Mesenchymal stem cell (in vitro differentiated cells and primary cell): ENCODE measurements at regions not wholly inside any gene's neighbourhood (a gene's known extent, or its start where the extent isn't known, plus 50 kb on each side); places are given as distances from the start of the nearest gene placed in this dataset.

Experiments used
- DNase-seq: peaks from one replicate; pipeline ENCODE4 v3.0.0-alpha.2; 2013
- H2AFZ ChIP-seq: one replicate; pipeline ENCODE4 v1.6.1; 2013; ENCODE audit warnings: low read depth, mild to moderate bottlenecking, control low read depth, inconsistent platforms, low read length, moderate library complexity
- H2AK5ac ChIP-seq: 2 replicates; pipeline ENCODE4 v1.6.1; 2013; ENCODE audit warnings: low read length, moderate library complexity, mild to moderate bottlenecking, inconsistent platforms; ENCODE audit not compliant: severe bottlenecking
- H2BK120ac ChIP-seq: one replicate; pipeline ENCODE4 v1.6.1; 2013; ENCODE audit warnings: low read depth, mild to moderate bottlenecking, inconsistent platforms, low read length, moderate library complexity
- H2BK12ac ChIP-seq, 2 experiments: one replicate each; pipeline ENCODE4 v1.6.1; 2013; ENCODE audit warnings: inconsistent platforms in 2 of 2, low read length in 2 of 2, mild to moderate bottlenecking in 2 of 2, moderate library complexity in 2 of 2, control low read depth in 1 of 2
- H2BK15ac ChIP-seq: one replicate; pipeline ENCODE4 v1.6.1; 2013; ENCODE audit warnings: mild to moderate bottlenecking, low read depth, inconsistent platforms; ENCODE audit not compliant: poor library complexity, severe bottlenecking
- H2BK5ac ChIP-seq: 2 replicates; pipeline ENCODE4 v1.6.1; 2013; ENCODE audit warnings: low read depth, mild to moderate bottlenecking, low read length, control low read depth, inconsistent platforms; ENCODE audit not compliant: poor library complexity, severe bottlenecking
- H3K14ac ChIP-seq, 2 experiments: one replicate each; pipeline ENCODE4 v1.6.1; 2013; ENCODE audit warnings: inconsistent platforms in 2 of 2, low read length in 2 of 2, control low read depth in 1 of 2, mild to moderate bottlenecking in 1 of 2, moderate library complexity in 1 of 2
- H3K18ac ChIP-seq, 2 experiments: one replicate each; pipeline ENCODE4 v1.6.1; 2013; ENCODE audit warnings: inconsistent platforms in 2 of 2, low read length in 2 of 2, control low read depth in 1 of 2, low read depth in 1 of 2, mild to moderate bottlenecking in 1 of 2
- H3K23ac ChIP-seq, 2 experiments: one replicate each; pipeline ENCODE4 v1.6.1; 2013; ENCODE audit warnings: inconsistent platforms in 2 of 2, low read length in 2 of 2, mild to moderate bottlenecking in 2 of 2, moderate library complexity in 2 of 2, control low read depth in 1 of 2
- H3K27ac ChIP-seq: 2 replicates; pipeline ENCODE4 v1.5.1; 2013; ENCODE audit warnings: mild to moderate bottlenecking, moderate library complexity, low read length, control low read depth, inconsistent platforms; ENCODE audit not compliant: poor library complexity, severe bottlenecking
- H3K27me3 ChIP-seq, 2 experiments: 2 replicates each; pipeline versions ENCODE4 v1.6.1 to v1.7.0; 2013; ENCODE audit warnings: low read length in 2 of 2, mild to moderate bottlenecking in 2 of 2, moderate library complexity in 2 of 2, control low read depth in 1 of 2, inconsistent platforms in 1 of 2; ENCODE audit not compliant: control insufficient read depth in 1 of 2, insufficient read depth in 1 of 2
- H3K36me3 ChIP-seq, 2 experiments: 2 replicates each; pipeline versions ENCODE4 v1.6.1 to v1.7.0; 2013; ENCODE audit warnings: low read length in 2 of 2, control low read depth in 1 of 2, inconsistent platforms in 1 of 2, low read depth in 1 of 2, mild to moderate bottlenecking in 1 of 2; ENCODE audit not compliant: insufficient read depth in 2 of 2, control insufficient read depth in 1 of 2
- H3K4ac ChIP-seq, 2 experiments: one replicate each; pipeline ENCODE4 v1.6.1; 2013; ENCODE audit warnings: inconsistent platforms in 2 of 2, low read length in 2 of 2, mild to moderate bottlenecking in 2 of 2, moderate library complexity in 2 of 2, control low read depth in 1 of 2, low read depth in 1 of 2
- H3K4me1 ChIP-seq: 2 replicates; pipeline ENCODE4 v1.6.1; 2013; ENCODE audit warnings: low read depth, low read length, control low read depth; ENCODE audit not compliant: control insufficient read depth, insufficient read depth
- H3K4me2 ChIP-seq: 2 replicates; pipeline ENCODE4 v1.6.1; 2013; ENCODE audit warnings: low read length, mild to moderate bottlenecking, inconsistent platforms; ENCODE audit not compliant: poor library complexity, severe bottlenecking
- H3K4me3 ChIP-seq, 2 experiments: 2 replicates each; pipeline versions ENCODE4 v1.5.1 to v1.7.0; 2013; ENCODE audit warnings: low read length in 2 of 2, mild to moderate bottlenecking in 2 of 2, control low read depth in 1 of 2, low read depth in 1 of 2; ENCODE audit not compliant: insufficient read depth in 1 of 2
- H3K79me1 ChIP-seq: replicated peaks from 2 replicates; pipeline ENCODE4 v1.6.1; 2013; ENCODE audit warnings: mild to moderate bottlenecking, control low read depth, low read length, inconsistent platforms; ENCODE audit not compliant: poor library complexity, severe bottlenecking
- H3K9ac ChIP-seq: 2 replicates; pipeline ENCODE4 v1.7.0; 2013; ENCODE audit warnings: mild to moderate bottlenecking, low read length, moderate library complexity
- H3K9me3 ChIP-seq: 2 replicates; pipeline ENCODE4 v1.7.0; 2013; ENCODE audit warnings: mild to moderate bottlenecking, low read length; ENCODE audit not compliant: control insufficient read depth
- H4K8ac ChIP-seq: one replicate; pipeline ENCODE4 v1.6.1; 2013; ENCODE audit warnings: inconsistent platforms, mild to moderate bottlenecking, low read length, moderate library complexity
- H4K91ac ChIP-seq: one replicate; pipeline ENCODE4 v1.6.1; 2013; ENCODE audit warnings: mild to moderate bottlenecking, low read length, inconsistent platforms
- WGBS: methylation state at CpG from one replicate; pipeline ENCODE4 v1.1.7; 2013; ENCODE audit warnings: mixed read lengths; 5-methylcytosine and 5-hydroxymethylcytosine counted together

- no peak overlapping the region for H2AK5ac ChIP-seq
- H3K9ac ChIP-seq = peak overlapping the region; percentile 35
- H3K4ac ChIP-seq = no peak overlapping the region
- H3K4me3 ChIP-seq = no peak overlapping the region
- H3K4me1 ChIP-seq = no peaks in the 10 kb centered on the region
- H3K79me1 ChIP-seq = no peaks in the 10 kb centered on the region
- no peak overlapping the region for H3K4me2 ChIP-seq
- H2BK12ac ChIP-seq = no peak overlapping the region
- H3K18ac ChIP-seq = no peak overlapping the region
- WGBS = 68% methylated on average over 2 of the region's 3 CpGs
- H3K36me3 ChIP-seq = no peaks in the 10 kb centered on the region
- no peak overlapping the region for H3K23ac ChIP-seq
- H2AFZ ChIP-seq = no peak overlapping the region
- H3K14ac ChIP-seq = no peak overlapping the region
- H2BK5ac ChIP-seq = no peak overlapping the region
- no peak overlapping the region for H2BK15ac ChIP-seq
- DNase-seq = peak; percentile 53
- H3K9me3 ChIP-seq = peaks cover 9% of the 10 kb centered on the region
- no peak overlapping the region for H3K27ac ChIP-seq
- H4K8ac ChIP-seq = no peak overlapping the region
- H2BK120ac ChIP-seq = no peak overlapping the region
- H3K27me3 ChIP-seq = no peaks in the 10 kb centered on the region
- no peak overlapping the region for H4K91ac ChIP-seq
These were observed 208.8 kb upstream of the VEGFC start for GRCh38 chr4:177001271-177002175.

- Histone ChIP-seq H3K27ac (no peak overlapping the region), H2BK120ac (no peak overlapping the region)
- 62% methylated on average over 3 of the region's 3 CpGs for WGBS
These were observed 213.0 kb upstream of the VEGFC start for GRCh38 chr4:177005674-177006230.

GRCh38 chr4:177006331-177006730 lies 213.6 kb upstream of the VEGFC start:
- no peak overlapping the region for H3K14ac ChIP-seq
- no peak overlapping the region for H3K4me2 ChIP-seq
- H2AFZ ChIP-seq = no peak overlapping the region
- no peaks in the 10 kb centered on the region for H3K27me3 ChIP-seq
- peak overlapping the region; percentile 60 for H3K9ac ChIP-seq
- no peak overlapping the region for H3K27ac ChIP-seq
- H3K9me3 ChIP-seq = peaks cover 2% of the 10 kb centered on the region
- H2BK5ac ChIP-seq = no peak overlapping the region
- no peak overlapping the region for H3K4me3 ChIP-seq
- no peak overlapping the region for H4K91ac ChIP-seq
- no peak overlapping the region for H2BK120ac ChIP-seq
- H2BK12ac ChIP-seq = no peak overlapping the region
- no peak overlapping the region for H2AK5ac ChIP-seq
- H2BK15ac ChIP-seq = no peak overlapping the region
- no peak overlapping the region for H3K4ac ChIP-seq
- no peaks in the 10 kb centered on the region for H3K79me1 ChIP-seq
- H3K18ac ChIP-seq = no peak overlapping the region
- H4K8ac ChIP-seq = no peak overlapping the region
- no peak for DNase-seq
- H3K23ac ChIP-seq = no peak overlapping the region
- H3K4me1 ChIP-seq = no peaks in the 10 kb centered on the region
- H3K36me3 ChIP-seq = no peaks in the 10 kb centered on the region

More at GRCh38 chr4:177005674-177006230, 213.0 kb upstream of the VEGFC start:
- Histone ChIP-seq H3K4me2 (no peak overlapping the region), H2AFZ (no peak overlapping the region), H3K79me1 (no peaks in the 10 kb centered on the region), H3K14ac (no peak overlapping the region), H3K9me3 (no peaks in the 10 kb centered on the region), H3K4me1 (no peaks in the 10 kb centered on the region), H3K36me3 (no peaks in the 10 kb centered on the region), H2AK5ac (no peak overlapping the region), H4K8ac (no peak overlapping the region), H2BK15ac (no peak overlapping the region), H3K4ac (no peak overlapping the region), H3K27me3 (no peaks in the 10 kb centered on the region), H3K9ac (peak overlapping the region; percentile 60), H3K4me3 (no peak overlapping the region), H2BK5ac (no peak overlapping the region), H3K18ac (no peak overlapping the region), H4K91ac (no peak overlapping the region), H3K23ac (no peak overlapping the region), H2BK12ac (no peak overlapping the region)
- peak; percentile 22 for DNase-seq

- H2AFZ ChIP-seq = no peak overlapping the region
- no peak overlapping the region for H3K23ac ChIP-seq
- peak overlapping the region; percentile 92 for H3K9ac ChIP-seq
- H2BK15ac ChIP-seq = no peak overlapping the region
- H2BK5ac ChIP-seq = no peak overlapping the region
- no peak overlapping the region for H4K8ac ChIP-seq
- no peak overlapping the region for H3K27ac ChIP-seq
- H4K91ac ChIP-seq = no peak overlapping the region
- H3K4ac ChIP-seq = no peak overlapping the region
- H3K18ac ChIP-seq = no peak overlapping the region
- H3K79me1 ChIP-seq = no peaks in the 10 kb centered on the region
- H3K4me3 ChIP-seq = peak overlapping the region in 1 of 2 experiments; percentile 54
- peaks cover 20% of the 10 kb centered on the region for H3K9me3 ChIP-seq
- H3K14ac ChIP-seq = no peak overlapping the region
- no peaks in the 10 kb centered on the region for H3K27me3 ChIP-seq
- H3K36me3 ChIP-seq = no peaks in the 10 kb centered on the region
- DNase-seq = peak; percentile 56
- H3K4me2 ChIP-seq = no peak overlapping the region
- no peak overlapping the region for H2BK120ac ChIP-seq
- H2BK12ac ChIP-seq = no peak overlapping the region
- H2AK5ac ChIP-seq = no peak overlapping the region
- H3K4me1 ChIP-seq = no peaks in the 10 kb centered on the region
- WGBS = no CpG with 5 or more reads among the region's 1 CpG
These were observed 215.5 kb upstream of the VEGFC start for GRCh38 chr4:177008071-177008835.
